ENCODE measurements at regions not wholly inside any gene's neighbourhood (a gene's known extent, or its start where the extent isn't known, plus 50 kb on each side); places are given as distances from the start of the nearest gene placed in this dataset.
"Not testable (repeated sequence)": the region's sequence is repeated elsewhere in the genome, so short reads cannot be mapped to it uniquely, and the experiment has no call there.

DNA sequence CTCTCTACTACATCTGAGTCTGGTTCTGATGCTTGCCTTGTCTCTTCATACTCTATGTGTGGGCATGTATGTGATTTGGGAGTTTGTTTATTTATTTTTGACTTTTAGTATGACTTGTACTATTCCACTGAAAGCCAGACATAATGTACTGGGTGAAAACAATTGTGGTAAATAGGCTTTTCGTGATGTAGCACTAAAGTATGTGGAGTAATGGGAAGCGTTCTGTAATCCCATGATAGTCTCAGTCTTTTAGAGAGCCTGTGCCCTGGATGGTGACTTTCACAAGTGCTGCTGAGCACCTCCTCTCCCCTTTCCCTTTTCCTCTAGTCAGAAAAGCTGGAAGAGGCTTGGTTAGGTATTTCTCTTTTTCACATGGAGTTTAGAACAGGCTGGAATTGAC, 85.8 kb upstream of the S1PR3 start:
- no peak overlapping the region for H3K4me3 Mint-ChIP-seq
- H3K27ac Mint-ChIP-seq = no peak overlapping the region
- intact Hi-C loops (cut with micrococcal nuclease) = no loop called here
- TF ChIP-seq, protein P1, sequence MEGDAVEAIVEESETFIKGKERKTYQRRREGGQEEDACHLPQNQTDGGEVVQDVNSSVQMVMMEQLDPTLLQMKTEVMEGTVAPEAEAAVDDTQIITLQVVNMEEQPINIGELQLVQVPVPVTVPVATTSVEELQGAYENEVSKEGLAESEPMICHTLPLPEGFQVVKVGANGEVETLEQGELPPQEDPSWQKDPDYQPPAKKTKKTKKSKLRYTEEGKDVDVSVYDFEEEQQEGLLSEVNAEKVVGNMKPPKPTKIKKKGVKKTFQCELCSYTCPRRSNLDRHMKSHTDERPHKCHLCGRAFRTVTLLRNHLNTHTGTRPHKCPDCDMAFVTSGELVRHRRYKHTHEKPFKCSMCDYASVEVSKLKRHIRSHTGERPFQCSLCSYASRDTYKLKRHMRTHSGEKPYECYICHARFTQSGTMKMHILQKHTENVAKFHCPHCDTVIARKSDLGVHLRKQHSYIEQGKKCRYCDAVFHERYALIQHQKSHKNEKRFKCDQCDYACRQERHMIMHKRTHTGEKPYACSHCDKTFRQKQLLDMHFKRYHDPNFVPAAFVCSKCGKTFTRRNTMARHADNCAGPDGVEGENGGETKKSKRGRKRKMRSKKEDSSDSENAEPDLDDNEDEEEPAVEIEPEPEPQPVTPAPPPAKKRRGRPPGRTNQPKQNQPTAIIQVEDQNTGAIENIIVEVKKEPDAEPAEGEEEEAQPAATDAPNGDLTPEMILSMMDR (IDR thresholded peaks at IDR 0.05) = no peak
- no peak for DNase-seq
- no peaks in the 10 kb centered on the region for H3K4me1 Mint-ChIP-seq (ENCODE audit: low read depth)
- peaks cover 6% of the 10 kb centered on the region for H3K9me3 Mint-ChIP-seq
- no peak for ATAC-seq
- POLR2A ChIA-PET = no interaction called here
- no peaks in the 10 kb centered on the region for H3K36me3 Mint-ChIP-seq (ENCODE audit: low read depth)
- H3K27me3 Mint-ChIP-seq = peaks cover 32% of the 10 kb centered on the region
- CTCF ChIA-PET = no interaction called here

DNA sequence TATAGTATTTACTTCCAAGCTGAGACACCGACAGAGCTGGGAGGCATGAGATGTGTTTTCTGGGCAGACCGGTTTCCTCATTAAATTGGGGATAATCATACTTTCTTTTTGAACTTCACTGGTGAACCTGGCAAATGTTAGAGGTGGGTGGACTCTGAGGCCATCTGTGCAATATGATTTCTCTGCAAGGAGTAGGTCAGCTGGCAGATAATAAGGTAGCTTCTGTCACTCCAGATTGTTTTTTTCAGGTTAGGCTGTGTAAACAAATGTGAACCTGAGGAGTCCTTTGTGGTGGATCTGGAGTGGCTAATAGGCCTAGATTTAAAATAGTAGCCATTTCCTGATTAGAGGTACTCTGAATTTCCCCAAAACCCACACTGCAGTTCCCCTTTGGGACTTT, 75.4 kb upstream of the S1PR3 start:
- DNase-seq (no peak), ATAC-seq (no peak)
- Mint-ChIP-seq H3K27me3 (peaks cover 10% of the 10 kb centered on the region), H3K36me3 (ENCODE audit: low read depth) (peaks cover 7% of the 10 kb centered on the region), H3K4me1 (ENCODE audit: low read depth) (peaks cover 10% of the 10 kb centered on the region), H3K9me3 (peaks cover 17% of the 10 kb centered on the region), H3K4me3 (no peak overlapping the region), H3K27ac (no peak overlapping the region)
- CTCF ChIA-PET = no interaction called here
- TF ChIP-seq, protein P1 (IDR thresholded peaks at IDR 0.05) = no peak
- POLR2A ChIA-PET = no interaction called here
- intact Hi-C loops (cut with micrococcal nuclease) = no loop called here

DNA sequence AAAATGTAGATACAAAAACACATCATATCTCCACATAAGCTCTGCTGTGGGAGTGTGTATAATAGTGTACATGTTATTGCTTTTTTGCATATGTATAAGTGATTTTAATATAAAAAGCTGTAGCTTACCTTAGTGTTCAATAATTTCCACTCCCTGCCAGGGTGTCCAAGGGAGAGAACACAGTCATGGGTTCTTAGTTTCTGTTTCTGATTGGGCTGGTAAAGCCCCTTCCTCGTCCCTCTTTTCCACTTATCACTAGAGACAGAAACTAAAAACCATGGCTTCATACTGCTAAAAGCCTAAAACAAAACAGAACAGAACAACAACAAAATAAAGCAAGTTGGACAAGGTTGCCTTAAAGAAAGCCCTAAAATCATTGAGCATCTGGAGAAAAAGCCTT, 74.4 kb upstream of the S1PR3 start:
- H3K4me3 Mint-ChIP-seq = no peak overlapping the region
- H3K27me3 Mint-ChIP-seq = peaks cover 10% of the 10 kb centered on the region
- intact Hi-C loops (cut with micrococcal nuclease) = no loop called here
- H3K27ac Mint-ChIP-seq = no peak overlapping the region
- DNase-seq (no peak), ATAC-seq (no peak)
- ChIA-PET POLR2A (interaction anchor here (0.6 kb wide), 1 partner anchor 370 kb away, joined by 3 read pairs; no protein-coding TSS in a partner anchor), CTCF (no interaction called here)
- peaks cover 19% of the 10 kb centered on the region for H3K4me1 Mint-ChIP-seq (ENCODE audit: low read depth)
- peaks cover 7% of the 10 kb centered on the region for H3K36me3 Mint-ChIP-seq (ENCODE audit: low read depth)
- TF ChIP-seq, protein P1 (IDR thresholded peaks at IDR 0.05) = no peak
- H3K9me3 Mint-ChIP-seq = peaks cover 17% of the 10 kb centered on the region

DNA sequence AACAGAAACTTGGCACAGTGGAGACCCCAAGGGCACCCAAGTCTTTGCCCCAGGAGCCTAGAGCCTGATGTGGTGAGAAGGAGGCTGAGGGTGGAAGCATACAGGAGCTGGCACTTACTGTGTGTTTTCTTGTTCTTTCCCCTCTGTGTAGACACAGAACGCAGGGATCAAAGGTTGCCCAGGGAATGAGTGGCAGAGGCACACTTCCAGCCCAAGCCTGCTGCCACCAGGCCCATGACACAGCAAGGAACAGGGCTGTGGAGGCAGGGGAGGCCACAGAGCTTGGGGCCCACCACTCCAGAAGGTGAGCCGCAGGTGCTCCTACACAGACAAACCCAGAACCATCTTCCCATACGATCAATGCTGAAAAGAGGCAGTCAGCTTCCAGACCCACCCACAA, 73.9 kb upstream of the S1PR3 start:
- peaks cover 10% of the 10 kb centered on the region for H3K27me3 Mint-ChIP-seq
- H3K4me3 Mint-ChIP-seq = no peak overlapping the region
- ATAC-seq (no peak), DNase-seq (no peak)
- peaks cover 7% of the 10 kb centered on the region for H3K36me3 Mint-ChIP-seq (ENCODE audit: low read depth)
- H3K4me1 Mint-ChIP-seq (ENCODE audit: low read depth) = peaks cover 24% of the 10 kb centered on the region
- TF ChIP-seq, protein P1 (IDR thresholded peaks at IDR 0.05) = no peak
- ChIA-PET CTCF (no interaction called here), POLR2A (interaction anchor here (0.6 kb wide), 1 partner anchor 371 kb away, joined by 3 read pairs; no protein-coding TSS in a partner anchor)
- intact Hi-C loops (cut with micrococcal nuclease) = no loop called here
- peaks cover 17% of the 10 kb centered on the region for H3K9me3 Mint-ChIP-seq
- no peak overlapping the region for H3K27ac Mint-ChIP-seq

DNA sequence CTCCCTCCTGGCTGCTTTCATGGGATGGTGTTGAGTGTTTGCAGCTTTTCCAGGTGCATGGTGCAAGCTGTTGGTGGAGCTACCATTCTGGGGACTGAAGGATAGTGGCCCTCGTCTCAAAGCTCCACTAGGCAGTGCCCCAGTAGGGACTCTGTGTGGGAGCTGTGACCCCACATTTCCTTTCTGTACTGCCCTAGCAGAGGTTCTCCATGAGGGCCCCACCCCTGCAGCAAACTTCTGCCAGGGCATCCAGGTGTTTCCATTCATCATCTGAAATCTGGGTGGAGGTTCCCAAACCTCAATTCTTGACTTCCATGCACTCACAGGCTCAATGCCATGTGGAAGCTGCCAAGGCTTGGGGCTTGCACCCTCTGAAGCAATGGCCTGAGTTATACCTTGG, 72.7 kb upstream of the S1PR3 start:
- Mint-ChIP-seq H3K9me3 (peaks cover 17% of the 10 kb centered on the region), H3K4me1 (ENCODE audit: low read depth) (peaks cover 32% of the 10 kb centered on the region)
- ATAC-seq; intact Hi-C loops (cut with micrococcal nuclease); H3K27me3 Mint-ChIP-seq; POLR2A ChIA-PET; CTCF ChIA-PET; H3K36me3 Mint-ChIP-seq (ENCODE audit: low read depth); H3K27ac Mint-ChIP-seq; DNase-seq; H3K4me3 Mint-ChIP-seq: not testable (repeated sequence)

DNA sequence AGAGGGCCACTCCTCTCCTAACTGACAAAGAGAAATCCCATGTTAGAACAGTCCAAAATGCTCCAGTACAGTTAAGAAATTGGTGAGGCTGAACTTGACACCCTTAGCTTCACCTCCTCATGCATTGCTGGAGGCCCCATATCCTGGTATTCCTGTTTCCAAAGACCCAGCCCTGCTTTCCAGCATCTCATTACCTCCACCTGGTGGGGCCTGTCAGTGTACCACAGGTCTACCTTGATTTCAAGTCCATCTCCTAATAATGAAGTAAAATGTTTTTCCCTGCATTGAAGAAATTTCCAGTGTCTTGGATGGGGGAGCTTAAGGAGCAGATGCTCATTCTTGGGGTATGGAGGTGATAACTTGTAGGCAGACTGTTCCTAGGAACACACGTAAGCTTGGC, 70.6 kb upstream of the S1PR3 start:
- H3K4me1 Mint-ChIP-seq (ENCODE audit: low read depth) = peaks cover 39% of the 10 kb centered on the region
- DNase-seq (no peak), ATAC-seq (no peak)
- intact Hi-C loops (cut with micrococcal nuclease) = no loop called here
- peaks cover 17% of the 10 kb centered on the region for H3K9me3 Mint-ChIP-seq
- no peak overlapping the region for H3K27ac Mint-ChIP-seq
- H3K36me3 Mint-ChIP-seq (ENCODE audit: low read depth) = peaks cover 7% of the 10 kb centered on the region
- ChIA-PET CTCF (no interaction called here), POLR2A (interaction anchor here (1.0 kb wide), 1 partner anchor 9 kb away, joined by 3 read pairs; no protein-coding TSS in a partner anchor)
- H3K4me3 Mint-ChIP-seq = no peak overlapping the region
- TF ChIP-seq, protein P1 (IDR thresholded peaks at IDR 0.05) = no peak
- peaks cover 7% of the 10 kb centered on the region for H3K27me3 Mint-ChIP-seq

Data from activated CD8-positive, alpha-beta T cell treated with anti-CD3 and anti-CD28 coated beads for 36 hours (primary cell).